ENCODE measurements at regions not wholly inside any gene's neighbourhood (a gene's known extent, or its start where the extent isn't known, plus 50 kb on each side); places are given as distances from the start of the nearest gene placed in this dataset.

DNA sequence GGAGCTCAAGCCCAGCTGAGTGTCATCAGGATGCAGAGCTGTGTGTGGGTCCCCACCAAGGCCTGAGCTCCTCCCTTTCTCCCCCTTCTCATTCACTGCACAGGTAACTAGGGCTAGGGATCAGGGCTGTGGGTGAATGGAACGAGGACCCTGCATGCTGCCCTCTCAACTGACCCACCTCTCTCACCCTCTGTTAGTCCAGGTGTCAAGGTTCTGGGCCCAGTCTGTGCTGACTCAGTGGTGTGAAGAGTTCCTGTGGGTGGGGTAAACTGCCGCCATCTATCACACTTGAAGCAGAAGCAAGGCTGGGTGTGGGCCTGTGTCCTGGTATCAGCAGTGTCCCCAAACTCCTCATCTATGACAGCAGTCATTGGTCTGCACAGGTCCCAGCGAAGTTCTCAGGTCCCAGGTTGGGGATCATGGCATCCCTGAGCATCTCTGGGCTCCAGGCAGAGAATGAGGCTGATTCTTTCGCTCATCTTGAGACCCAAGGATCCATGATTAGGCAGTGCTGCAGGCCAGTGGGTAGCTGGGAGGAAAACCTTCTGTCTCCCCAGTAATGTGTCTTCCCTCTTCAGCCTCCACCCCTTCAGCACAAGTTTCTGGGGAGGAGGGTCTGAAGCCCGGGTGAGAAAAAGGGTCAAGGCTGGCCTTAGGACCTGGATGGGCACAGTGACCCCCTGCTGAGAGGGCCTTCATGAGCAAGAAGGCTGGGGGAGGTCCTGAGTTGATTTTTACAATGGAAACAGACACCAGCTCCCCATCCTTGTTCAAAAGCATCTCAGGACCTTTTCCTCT, 109.8 kb downstream of the ZNF280B start:
- intact Hi-C loops (cut with DNase I): no loop called here
- no peaks in the 10 kb centered on the region for H3K36me3 ChIP-seq
- H3K9me3 ChIP-seq: peaks cover 0 to 5% of the 10 kb centered on the region in 2 donors
- TF ChIP-seq, protein P1, sequence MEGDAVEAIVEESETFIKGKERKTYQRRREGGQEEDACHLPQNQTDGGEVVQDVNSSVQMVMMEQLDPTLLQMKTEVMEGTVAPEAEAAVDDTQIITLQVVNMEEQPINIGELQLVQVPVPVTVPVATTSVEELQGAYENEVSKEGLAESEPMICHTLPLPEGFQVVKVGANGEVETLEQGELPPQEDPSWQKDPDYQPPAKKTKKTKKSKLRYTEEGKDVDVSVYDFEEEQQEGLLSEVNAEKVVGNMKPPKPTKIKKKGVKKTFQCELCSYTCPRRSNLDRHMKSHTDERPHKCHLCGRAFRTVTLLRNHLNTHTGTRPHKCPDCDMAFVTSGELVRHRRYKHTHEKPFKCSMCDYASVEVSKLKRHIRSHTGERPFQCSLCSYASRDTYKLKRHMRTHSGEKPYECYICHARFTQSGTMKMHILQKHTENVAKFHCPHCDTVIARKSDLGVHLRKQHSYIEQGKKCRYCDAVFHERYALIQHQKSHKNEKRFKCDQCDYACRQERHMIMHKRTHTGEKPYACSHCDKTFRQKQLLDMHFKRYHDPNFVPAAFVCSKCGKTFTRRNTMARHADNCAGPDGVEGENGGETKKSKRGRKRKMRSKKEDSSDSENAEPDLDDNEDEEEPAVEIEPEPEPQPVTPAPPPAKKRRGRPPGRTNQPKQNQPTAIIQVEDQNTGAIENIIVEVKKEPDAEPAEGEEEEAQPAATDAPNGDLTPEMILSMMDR (IDR thresholded peaks at IDR 0.05): no peak
- no peaks in the 10 kb centered on the region for H3K4me1 ChIP-seq
- H3K27ac ChIP-seq: no peak overlapping the region
- DNase-seq (ENCODE audit: low spot score in 2 of 2): no peak
- no peak overlapping the region for H3K4me3 ChIP-seq
- H3K27me3 ChIP-seq: no peaks in the 10 kb centered on the region

DNA sequence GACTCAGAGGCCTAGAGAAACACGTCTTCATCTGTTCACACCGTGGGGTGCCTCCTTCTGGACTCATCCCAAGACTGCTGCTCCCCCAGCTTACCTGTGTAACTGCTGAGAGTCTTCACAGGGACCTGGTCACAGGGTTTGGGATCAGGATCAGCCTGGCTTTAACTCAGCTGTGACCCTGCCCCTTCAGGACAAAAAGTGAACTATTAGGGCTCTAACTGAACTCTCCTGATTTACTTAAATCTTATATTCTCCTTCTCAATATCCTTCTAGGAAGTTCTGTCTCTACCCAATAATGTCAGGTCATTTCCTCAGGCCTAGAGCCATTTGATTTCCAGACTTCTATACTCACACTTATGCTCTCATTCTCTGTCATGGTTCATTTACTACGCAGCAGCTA, 108.4 kb downstream of the ZNF280B start:
- no peaks in the 10 kb centered on the region for H3K27me3 ChIP-seq
- intact Hi-C loops (cut with DNase I): no loop called here
- no peaks in the 10 kb centered on the region for H3K36me3 ChIP-seq
- no peaks in the 10 kb centered on the region for H3K9me3 ChIP-seq
- H3K4me1 ChIP-seq: no peaks in the 10 kb centered on the region
- DNase-seq (ENCODE audit: low spot score in 2 of 2): no peak
- TF ChIP-seq, protein P1 (IDR thresholded peaks at IDR 0.05): no peak
- no peak overlapping the region for H3K27ac ChIP-seq
- no peak overlapping the region for H3K4me3 ChIP-seq

DNA sequence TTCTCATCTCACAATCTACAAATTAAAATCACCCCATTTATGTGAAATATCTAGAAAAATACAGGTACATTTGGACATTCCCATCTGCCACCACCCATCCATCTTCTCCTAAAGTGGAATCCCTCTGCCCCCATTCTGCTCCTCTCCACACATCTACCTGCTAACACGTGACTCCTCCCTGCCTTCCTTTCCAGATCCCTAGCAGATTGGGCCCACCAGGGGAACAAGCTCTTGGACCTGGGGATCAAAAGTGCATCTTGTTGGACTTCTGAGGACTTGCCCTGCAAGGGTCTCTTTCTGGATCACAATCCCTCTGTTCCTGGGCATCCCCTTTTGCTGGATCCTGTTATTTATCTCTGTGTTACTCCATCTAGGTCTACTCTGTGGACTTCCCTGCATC, 107.6 kb downstream of the ZNF280B start:
- Histone ChIP-seq H3K4me1 (no peaks in the 10 kb centered on the region), H3K9me3 (no peaks in the 10 kb centered on the region), H3K4me3 (no peak overlapping the region), H3K36me3 (no peaks in the 10 kb centered on the region), H3K27ac (no peak overlapping the region), H3K27me3 (no peaks in the 10 kb centered on the region)
- TF ChIP-seq, protein P1 (IDR thresholded peaks at IDR 0.05): no peak
- intact Hi-C loops (cut with DNase I): no loop called here
- DNase-seq (ENCODE audit: low spot score in 2 of 2): no peak

DNA sequence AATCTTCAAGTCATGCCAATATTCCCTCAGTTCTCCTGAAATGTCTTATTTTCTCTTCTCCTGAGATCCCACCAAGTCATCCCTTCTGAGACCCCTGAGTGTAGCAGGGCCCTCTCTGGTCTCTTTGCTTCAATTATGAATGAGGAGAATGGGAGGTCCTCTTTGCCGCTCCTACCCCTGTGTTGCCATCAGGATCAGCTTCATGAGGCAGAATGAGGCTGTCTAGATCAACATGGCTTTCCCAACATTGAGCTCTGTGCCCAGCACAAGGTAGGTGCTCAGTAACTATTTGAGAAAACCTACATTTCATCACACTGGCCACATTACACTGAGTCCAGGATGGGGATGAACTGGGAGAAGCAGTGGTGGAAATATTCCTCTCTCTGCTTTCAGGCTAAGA, 107.2 kb downstream of the ZNF280B start:
- Histone ChIP-seq H3K4me1 (no peaks in the 10 kb centered on the region), H3K9me3 (no peaks in the 10 kb centered on the region), H3K4me3 (no peak overlapping the region), H3K27ac (no peak overlapping the region), H3K36me3 (no peaks in the 10 kb centered on the region), H3K27me3 (no peaks in the 10 kb centered on the region)
- DNase-seq (ENCODE audit: low spot score in 2 of 2): no peak
- TF ChIP-seq, protein P1 (IDR thresholded peaks at IDR 0.05): no peak
- intact Hi-C loops (cut with DNase I): no loop called here

DNA sequence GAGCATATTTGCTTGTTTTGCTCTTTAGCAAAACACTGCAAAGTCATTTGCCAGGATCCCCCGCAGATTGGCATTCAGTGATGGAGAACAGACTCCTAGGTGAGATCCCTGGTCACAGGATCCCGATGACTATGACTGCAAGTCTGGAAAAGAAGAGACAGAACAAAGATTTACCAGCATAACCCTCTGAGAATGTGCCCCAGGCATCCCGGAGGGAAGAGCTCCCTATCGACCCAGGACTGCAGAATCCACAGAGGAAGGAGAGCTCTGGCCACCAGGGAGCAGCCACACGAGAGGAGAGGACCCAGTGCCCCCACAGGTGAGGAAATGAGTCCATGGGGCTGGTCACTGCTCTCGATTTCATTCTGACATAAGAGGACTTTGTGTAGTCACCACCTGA, 105.2 kb downstream of the ZNF280B start:
- Histone ChIP-seq H3K36me3 (no peaks in the 10 kb centered on the region), H3K4me3 (no peak overlapping the region), H3K4me1 (no peaks in the 10 kb centered on the region), H3K9me3 (no peaks in the 10 kb centered on the region), H3K27ac (no peak overlapping the region), H3K27me3 (no peaks in the 10 kb centered on the region)
- no peak for DNase-seq (ENCODE audit: low spot score in 2 of 2)
- intact Hi-C loops (cut with DNase I): no loop called here
- TF ChIP-seq, protein P1 (IDR thresholded peaks at IDR 0.05): no peak

Measured in ascending aorta (tissue), 2 donors.